ENCODE measurements at regions not wholly inside any gene's neighbourhood (a gene's known extent, or its start where the extent isn't known, plus 50 kb on each side); places are given as distances from the start of the nearest gene placed in this dataset.

DNA sequence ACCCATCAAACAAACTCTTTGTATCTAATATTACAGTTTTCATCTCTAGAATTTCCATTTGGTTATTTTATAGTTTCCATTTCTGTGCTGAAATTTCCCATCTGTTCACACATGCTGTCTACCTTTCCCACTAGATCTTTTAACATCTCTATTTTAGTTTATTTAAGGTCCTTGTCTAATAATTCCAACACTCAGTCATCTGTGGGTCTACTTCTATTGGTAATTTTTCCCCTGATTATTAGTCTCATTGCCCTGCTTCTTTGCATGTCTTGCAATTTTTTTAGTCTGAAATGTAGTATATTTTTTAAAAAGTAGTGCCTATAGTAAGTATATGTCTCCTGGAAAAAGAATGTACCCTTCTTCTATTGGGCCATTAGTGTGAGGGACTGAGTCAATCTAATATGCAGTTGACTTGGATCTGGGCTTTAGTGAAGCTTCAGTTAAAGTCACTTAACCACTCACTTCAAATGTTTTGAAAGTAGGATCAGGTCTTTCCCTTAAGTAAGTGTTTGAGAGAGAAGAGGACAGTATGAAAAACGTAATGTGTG lies 370.8 kb downstream of the SEC14L1 start:
- TF ChIP-seq EZH2 (IDR thresholded peaks at IDR 0.05; ENCODE audit: low read depth): no peak
- TF ChIP-seq, protein P1, sequence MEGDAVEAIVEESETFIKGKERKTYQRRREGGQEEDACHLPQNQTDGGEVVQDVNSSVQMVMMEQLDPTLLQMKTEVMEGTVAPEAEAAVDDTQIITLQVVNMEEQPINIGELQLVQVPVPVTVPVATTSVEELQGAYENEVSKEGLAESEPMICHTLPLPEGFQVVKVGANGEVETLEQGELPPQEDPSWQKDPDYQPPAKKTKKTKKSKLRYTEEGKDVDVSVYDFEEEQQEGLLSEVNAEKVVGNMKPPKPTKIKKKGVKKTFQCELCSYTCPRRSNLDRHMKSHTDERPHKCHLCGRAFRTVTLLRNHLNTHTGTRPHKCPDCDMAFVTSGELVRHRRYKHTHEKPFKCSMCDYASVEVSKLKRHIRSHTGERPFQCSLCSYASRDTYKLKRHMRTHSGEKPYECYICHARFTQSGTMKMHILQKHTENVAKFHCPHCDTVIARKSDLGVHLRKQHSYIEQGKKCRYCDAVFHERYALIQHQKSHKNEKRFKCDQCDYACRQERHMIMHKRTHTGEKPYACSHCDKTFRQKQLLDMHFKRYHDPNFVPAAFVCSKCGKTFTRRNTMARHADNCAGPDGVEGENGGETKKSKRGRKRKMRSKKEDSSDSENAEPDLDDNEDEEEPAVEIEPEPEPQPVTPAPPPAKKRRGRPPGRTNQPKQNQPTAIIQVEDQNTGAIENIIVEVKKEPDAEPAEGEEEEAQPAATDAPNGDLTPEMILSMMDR (conservative IDR thresholded peaks at IDR 0.05): no peak
